ENCODE measurements at regions not wholly inside any gene's neighbourhood (a gene's known extent, or its start where the extent isn't known, plus 50 kb on each side); places are given as distances from the start of the nearest gene placed in this dataset.
A peak's percentile ranks its signal among the peaks of the same experiment; 100 is the strongest.
"Not testable (repeated sequence)": the region's sequence is repeated elsewhere in the genome, so short reads cannot be mapped to it uniquely, and the experiment has no call there.

GRCh38 chr6:48613231-48613949 is 502.4 kb upstream of the PTCHD4 start:
- DNase-seq (ENCODE audit: low read depth): no peak

GRCh38 chr6:48611332-48611731 is 500.3 kb upstream of the PTCHD4 start:
- DNase-seq (ENCODE audit: low read depth): no peak

GRCh38 chr6:48610846-48611245 is 499.8 kb upstream of the PTCHD4 start:
- no peak for DNase-seq (ENCODE audit: low read depth)

GRCh38 chr6:48606618-48607017 is 495.6 kb upstream of the PTCHD4 start:
- DNase-seq (ENCODE audit: low read depth): no peak

- no peak for DNase-seq (ENCODE audit: low read depth)
Measured at GRCh38 chr6:48597951-48598350, 487.0 kb upstream of the PTCHD4 start.

- no peak for DNase-seq (ENCODE audit: low read depth)
Measured at GRCh38 chr6:48596830-48597229, 485.8 kb upstream of the PTCHD4 start.

- not testable (repeated sequence) for DNase-seq (ENCODE audit: low read depth)
Measured at GRCh38 chr6:48591158-48591557, 480.2 kb upstream of the PTCHD4 start.

GRCh38 chr6:48584846-48585245 is 473.8 kb upstream of the PTCHD4 start:
- no peak for DNase-seq (ENCODE audit: low read depth)

- no peak for DNase-seq (ENCODE audit: low read depth)
Measured at GRCh38 chr6:48570656-48571055, 459.7 kb upstream of the PTCHD4 start.

- no peak for DNase-seq (ENCODE audit: low read depth)
Measured at GRCh38 chr6:48568856-48569255, 457.9 kb upstream of the PTCHD4 start.

GRCh38 chr6:48567016-48567415 is 456.0 kb upstream of the PTCHD4 start:
- peak; percentile 24 for DNase-seq (ENCODE audit: low read depth)

- DNase-seq (ENCODE audit: low read depth): no peak
Measured at GRCh38 chr6:48564036-48564820, 453.2 kb upstream of the PTCHD4 start.

GRCh38 chr6:48563433-48563832 is 452.4 kb upstream of the PTCHD4 start:
- DNase-seq (ENCODE audit: low read depth): no peak

GRCh38 chr6:48560408-48560807 is 449.4 kb upstream of the PTCHD4 start:
- peak; percentile 34 for DNase-seq (ENCODE audit: low read depth)

- no peak for DNase-seq (ENCODE audit: low read depth)
Measured at GRCh38 chr6:48553467-48554189, 442.6 kb upstream of the PTCHD4 start.

GRCh38 chr6:48552905-48553304 is 441.9 kb upstream of the PTCHD4 start:
- DNase-seq (ENCODE audit: low read depth): no peak

GRCh38 chr6:48550603-48551002 is 439.6 kb upstream of the PTCHD4 start:
- no peak for DNase-seq (ENCODE audit: low read depth)

GRCh38 chr6:48542191-48542590 is 431.2 kb upstream of the PTCHD4 start:
- DNase-seq (ENCODE audit: low read depth): no peak

- DNase-seq (ENCODE audit: low read depth): no peak
Measured at GRCh38 chr6:48541649-48542048, 430.7 kb upstream of the PTCHD4 start.

GRCh38 chr6:48535582-48536009 is 424.6 kb upstream of the PTCHD4 start:
- peak; percentile 35 for DNase-seq (ENCODE audit: low read depth)

- not testable (repeated sequence) for DNase-seq (ENCODE audit: low read depth)
Measured at GRCh38 chr6:48530978-48531377, 420.0 kb upstream of the PTCHD4 start.

GRCh38 chr6:48525849-48526248 is 414.9 kb upstream of the PTCHD4 start:
- no peak for DNase-seq (ENCODE audit: low read depth)

GRCh38 chr6:48520951-48521350 is 410.0 kb upstream of the PTCHD4 start:
- no peak for DNase-seq (ENCODE audit: low read depth)
